IMR-90 (cell line): ENCODE measurements at regions not wholly inside any gene's neighbourhood (a gene's known extent, or its start where the extent isn't known, plus 50 kb on each side); places are given as distances from the start of the nearest gene placed in this dataset.

Source experiments
- ATAC-seq: fragments of 200-7000 bp; cut with Tn5 transposase; 2 replicates; pipeline ENCODE4 v1.9.1; 2020; ENCODE audit warnings: low read depth, mild to moderate bottlenecking, moderate library complexity
- BruUV-seq: library from RNA; stranded (reverse); fragments of 400-500 nt; replicated peaks from 2 replicates; lab custom pipeline; 2021; lab: Mats Ljungman, UMichigan
- CTCF ChIA-PET: fragments of 300-600 bp; formaldehyde crosslinking; extraction: SDS; loops from one replicate; lab custom pipeline; 2021; ENCODE audit warnings: antibody characterized with exemption; lab: Yijun Ruan, JAX
- POLR2A ChIA-PET: fragments of 300-600 bp; sonication (Branson Sonifier 250); formaldehyde crosslinking; loops from one replicate; lab custom pipeline; 2022; ENCODE audit warnings: antibody characterized with exemption; ENCODE audit not compliant: unreplicated experiment; lab: Charles Lee
- DNase-seq: peaks from one replicate; pipeline ENCODE4 v3.0.0; 2013
- H2AFZ ChIP-seq: replicated peaks from 2 replicates; pipeline ENCODE3; 2013; ENCODE audit warnings: low read length, mild to moderate bottlenecking; ENCODE audit not compliant: poor library complexity
- H2AK5ac ChIP-seq: 2 replicates; pipeline ENCODE4 v1.6.1; 2013; ENCODE audit warnings: low read depth, low read length, inconsistent platforms
- H2AK9ac ChIP-seq: replicated peaks from 2 replicates; pipeline ENCODE3; 2013; ENCODE audit warnings: mild to moderate bottlenecking, low read depth, low read length, moderate library complexity; ENCODE audit not compliant: poor library complexity
- H2BK120ac ChIP-seq: 2 replicates; pipeline ENCODE4 v1.6.1; 2013; ENCODE audit warnings: low read depth, low read length, inconsistent platforms
- H2BK15ac ChIP-seq: 3 replicates; pipeline ENCODE4 v1.6.1; 2013; ENCODE audit warnings: low read depth, low read length, inconsistent platforms
- H2BK20ac ChIP-seq: 2 replicates; pipeline ENCODE4 v1.6.1; 2013; ENCODE audit warnings: low read depth, mild to moderate bottlenecking, inconsistent platforms, low read length, moderate library complexity
- H2BK5ac ChIP-seq: 2 replicates; pipeline ENCODE4 v1.6.1; 2013; ENCODE audit warnings: mild to moderate bottlenecking, low read depth, low read length, inconsistent platforms; ENCODE audit not compliant: poor library complexity, severe bottlenecking
- H3K14ac ChIP-seq: replicated peaks from 2 replicates; pipeline ENCODE4 v1.6.1; 2013; ENCODE audit warnings: low read depth, low read length, inconsistent platforms
- H3K18ac ChIP-seq: 2 replicates; pipeline ENCODE4 v1.6.1; 2013; ENCODE audit warnings: low read depth, low read length, control low read depth
- H3K23ac ChIP-seq: 2 replicates; pipeline ENCODE4 v1.6.1; 2013; ENCODE audit warnings: low read depth, low read length, inconsistent platforms
- H3K27ac ChIP-seq: 2 replicates; pipeline ENCODE4 v1.5.1; 2013; ENCODE audit warnings: mild to moderate bottlenecking, control low read depth, low read length; ENCODE audit not compliant: insufficient read depth
- H3K27me3 ChIP-seq: 2 replicates; pipeline ENCODE4 v1.6.1; 2013; ENCODE audit warnings: low read length; ENCODE audit not compliant: control insufficient read depth, insufficient read depth
- H3K36me3 ChIP-seq: 2 replicates; pipeline ENCODE4 v1.6.1; 2013; ENCODE audit warnings: low read length, mixed read lengths; ENCODE audit not compliant: control insufficient read depth, insufficient read depth
- H3K4ac ChIP-seq: 2 replicates; pipeline ENCODE4 v1.6.1; 2013; ENCODE audit warnings: low read depth, low read length, inconsistent platforms
- H3K4me1 ChIP-seq: 2 replicates; pipeline ENCODE4 v1.6.1; 2013; ENCODE audit warnings: low read length, mixed read lengths; ENCODE audit not compliant: control insufficient read depth, insufficient read depth
- H3K4me2 ChIP-seq: 2 replicates; pipeline ENCODE4 v1.6.1; 2013; ENCODE audit warnings: low read depth, mild to moderate bottlenecking, control low read depth, low read length, moderate library complexity
- H3K4me3 ChIP-seq: 2 replicates; pipeline ENCODE4 v1.5.1; 2013; ENCODE audit warnings: low read depth, mild to moderate bottlenecking, control low read depth, low read length, moderate library complexity; ENCODE audit not compliant: insufficient read depth
- H3K56ac ChIP-seq: 2 replicates; pipeline ENCODE4 v1.6.1; 2013; ENCODE audit warnings: low read length, inconsistent platforms; ENCODE audit not compliant: insufficient read depth; ENCODE audit errors: extremely low read depth
- H3K79me1 ChIP-seq, 2 experiments: 2 replicates each; pipeline ENCODE4 v1.6.1; 2013; ENCODE audit warnings: low read length in 2 of 2, inconsistent platforms in 1 of 2, low read depth in 1 of 2
- H3K9ac ChIP-seq: 2 replicates; pipeline ENCODE4 v1.6.1; 2013; ENCODE audit warnings: low read depth, low read length, control low read depth
- H3K9me1 ChIP-seq: 2 replicates; pipeline ENCODE4 v1.6.1; 2013; ENCODE audit warnings: low read length, inconsistent platforms; ENCODE audit not compliant: insufficient read depth
- H3K9me3 ChIP-seq: 2 replicates; pipeline ENCODE4 v1.6.1; 2013; ENCODE audit warnings: low read length; ENCODE audit not compliant: control insufficient read depth, insufficient read depth
- H4K20me1 ChIP-seq: 2 replicates; pipeline ENCODE4 v1.6.1; 2013; ENCODE audit warnings: low read length, inconsistent platforms; ENCODE audit not compliant: insufficient read depth
- H4K5ac ChIP-seq: 2 replicates; pipeline ENCODE4 v1.6.1; 2013; ENCODE audit warnings: mild to moderate bottlenecking, low read depth, low read length, control low read depth
- H4K8ac ChIP-seq, 2 experiments: 2 replicates each; pipeline ENCODE4 v1.6.1; 2013; ENCODE audit warnings: low read depth in 2 of 2, low read length in 2 of 2, control low read depth in 1 of 2, inconsistent platforms in 1 of 2
- H4K91ac ChIP-seq: 2 replicates; pipeline ENCODE4 v1.6.1; 2013; ENCODE audit warnings: low read depth, low read length, inconsistent platforms; ENCODE audit not compliant: insufficient read depth
- BHLHE40 ChIP-seq: fragments of 150-350 bp; IDR thresholded peaks from 2 replicates; pipeline ENCODE4 v1.6.1; 2016; ENCODE audit warnings: mild to moderate bottlenecking, low read depth, low read length
- CEBPB ChIP-seq: IDR thresholded peaks from 2 replicates; pipeline ENCODE4 v1.6.1; 2012; ENCODE audit warnings: low read depth, low read length, improper control_type of control experiment
- CHD1 ChIP-seq: IDR thresholded peaks from 2 replicates; pipeline ENCODE4 v1.6.1; 2012; ENCODE audit warnings: low read depth, low read length, improper control_type of control experiment
- CTCF ChIP-seq: conservative IDR thresholded peaks from 2 replicates; pipeline ENCODE4 v1.5.1; 2012; ENCODE audit warnings: mild to moderate bottlenecking, low read depth, low read length, improper control_type of control experiment
- FOS ChIP-seq: fragments of 150-350 bp; IDR thresholded peaks from 2 replicates; pipeline ENCODE4 v1.6.1; 2016; ENCODE audit warnings: low read depth, low read length
- MAFK ChIP-seq: IDR thresholded peaks from 2 replicates; pipeline ENCODE4 v1.6.1; 2012; ENCODE audit warnings: low read depth, low read length, improper control_type of control experiment
- MAZ ChIP-seq: IDR thresholded peaks from 2 replicates; pipeline ENCODE4 v1.6.1; 2012; ENCODE audit warnings: low read depth, mild to moderate bottlenecking, low read length, improper control_type of control experiment, moderate library complexity, borderline replicate concordance
- MXI1 ChIP-seq: IDR thresholded peaks from 2 replicates; pipeline ENCODE4 v1.6.1; 2012; ENCODE audit warnings: low read depth, mild to moderate bottlenecking, low read length, moderate library complexity, borderline replicate concordance
- POLR2A ChIP-seq: IDR thresholded peaks from 2 replicates; pipeline ENCODE4 v1.6.1; 2012; ENCODE audit warnings: mild to moderate bottlenecking, low read depth, low read length
- RAD21 ChIP-seq: IDR thresholded peaks from 2 replicates; pipeline ENCODE4 v1.6.1; 2012; ENCODE audit warnings: low read length, improper control_type of control experiment
- RFX5 ChIP-seq: IDR thresholded peaks from 2 replicates; pipeline ENCODE4 v1.8.0; 2012; ENCODE audit warnings: low read depth, mild to moderate bottlenecking, low read length, moderate library complexity
- SMC3 ChIP-seq: fragments of 150-350 bp; IDR thresholded peaks from 2 replicates; pipeline ENCODE4 v1.6.1; 2016; ENCODE audit warnings: low read depth, mild to moderate bottlenecking, antibody characterized with exemption, low read length, moderate library complexity
- WGBS, 2 experiments: methylation state at CpG; one replicate each; pipeline versions ENCODE4 v1.1.5 to v1.1.7; 2013; ENCODE audit warnings: missing lambda C conversion rate in 2 of 2; ENCODE audit not compliant: insufficient read length in 1 of 2; ENCODE audit errors: extremely low coverage in 2 of 2; 5-methylcytosine and 5-hydroxymethylcytosine counted together
- dilution Hi-C: fragments of 300-500 bp; cut with HindIII; formaldehyde crosslinking; loops from one replicate; pipeline ENCODE4 v1.14.3; 2018; ENCODE audit warnings: low sequenced_read_pairs; ENCODE audit not compliant: unreplicated experiment
- in situ Hi-C: fragments of 300-500 bp; cut with MboI; formaldehyde crosslinking; loops from 3 replicates; pipeline ENCODE4 v1.14.3; 2019; ENCODE audit warnings: low sequenced_read_pairs, inconsistent platforms, mixed read lengths
- intact Hi-C: fragments of 100-400 bp; cut with micrococcal nuclease; formaldehyde crosslinking; loops from 2 replicates; pipeline ENCODE4 v1.10.0; 2022
- TF ChIP-seq, protein P1 (sequence below): fragments of 150-350 bp; IDR thresholded peaks from 2 replicates; pipeline ENCODE4 v1.6.1; 2016; ENCODE audit warnings: low read depth, mild to moderate bottlenecking, low read length, moderate library complexity, borderline replicate concordance

DNA sequence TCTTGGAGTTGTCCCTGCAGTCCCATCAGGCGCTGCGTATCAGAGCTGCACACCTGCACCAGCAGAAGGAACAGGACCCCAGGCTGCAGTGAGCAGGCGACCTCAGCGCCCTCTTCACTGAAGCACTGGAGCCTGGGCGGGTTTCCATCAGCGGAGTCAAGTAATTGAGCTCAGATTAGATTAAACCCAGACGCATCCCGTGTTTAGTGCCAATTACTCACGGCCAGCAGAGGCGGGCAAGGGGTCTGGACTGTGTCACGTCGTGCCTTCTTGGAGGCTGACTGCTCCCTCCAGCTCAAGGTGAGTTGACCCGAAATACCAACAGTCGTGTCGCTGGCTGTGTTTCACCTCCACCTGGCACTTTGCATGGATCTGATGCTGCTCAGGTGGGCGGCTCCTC lies 123.6 kb downstream of the CXCL12 start:
- Histone ChIP-seq H2AK5ac (no peak overlapping the region), H3K4me2 (no peak overlapping the region), H3K79me1 (no peaks in the 10 kb centered on the region), H3K4me1 (no peaks in the 10 kb centered on the region), H2BK15ac (no peak overlapping the region), H4K20me1 (no peaks in the 10 kb centered on the region), H3K27ac (no peak overlapping the region), H3K36me3 (no peaks in the 10 kb centered on the region), H2AFZ (no peak overlapping the region), H3K9ac (no peak overlapping the region), H3K4me3 (no peak overlapping the region), H3K18ac (no peak overlapping the region), H4K5ac (no peak overlapping the region), H2BK20ac (no peak overlapping the region), H3K27me3 (peaks cover 15% of the 10 kb centered on the region), H2BK5ac (no peak overlapping the region), H4K91ac (no peak overlapping the region), H3K4ac (no peak overlapping the region), H3K9me1 (no peaks in the 10 kb centered on the region), H3K14ac (no peak overlapping the region), H3K23ac (no peak overlapping the region), H3K56ac (no peak overlapping the region), H2AK9ac (no peak overlapping the region), H4K8ac (no peak overlapping the region), H2BK120ac (no peak overlapping the region), H3K9me3 (no peaks in the 10 kb centered on the region)
- BruUV-seq: no TSS peak
- CTCF ChIA-PET: no interaction called here
- ATAC-seq (no peak), DNase-seq (no peak)
- TF ChIP-seq POLR2A (no peak), BHLHE40 (no peak), RFX5 (no peak), FOS (no peak), CEBPB (no peak), MAFK (no peak), MXI1 (no peak), MAZ (no peak), RAD21 (no peak), SMC3 (no peak), CHD1 (no peak), CTCF (no peak)
- TF ChIP-seq, protein P1, sequence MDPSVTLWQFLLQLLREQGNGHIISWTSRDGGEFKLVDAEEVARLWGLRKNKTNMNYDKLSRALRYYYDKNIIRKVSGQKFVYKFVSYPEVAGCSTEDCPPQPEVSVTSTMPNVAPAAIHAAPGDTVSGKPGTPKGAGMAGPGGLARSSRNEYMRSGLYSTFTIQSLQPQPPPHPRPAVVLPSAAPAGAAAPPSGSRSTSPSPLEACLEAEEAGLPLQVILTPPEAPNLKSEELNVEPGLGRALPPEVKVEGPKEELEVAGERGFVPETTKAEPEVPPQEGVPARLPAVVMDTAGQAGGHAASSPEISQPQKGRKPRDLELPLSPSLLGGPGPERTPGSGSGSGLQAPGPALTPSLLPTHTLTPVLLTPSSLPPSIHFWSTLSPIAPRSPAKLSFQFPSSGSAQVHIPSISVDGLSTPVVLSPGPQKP: no peak
- POLR2A ChIA-PET: no interaction called here
- intact Hi-C loops (no loop called here), dilution Hi-C loops (no loop called here), in situ Hi-C loops (no loop called here)
- 87% methylated on average over 4 of the region's 16 CpGs; no CpG with 5 or more reads in 1 of the 2 experiments for WGBS, 2 experiments
